GM21723 (cell line): ENCODE measurements at regions not wholly inside any gene's neighbourhood (a gene's known extent, or its start where the extent isn't known, plus 50 kb on each side); places are given as distances from the start of the nearest gene placed in this dataset.

Experiments used
- ATAC-seq: cut with Tn5 transposase; IDR thresholded peaks from one replicate; pipeline ENCODE4 v1.9.1; 2021; ENCODE audit warnings: mild to moderate bottlenecking, moderate library complexity; ENCODE audit not compliant: unreplicated experiment

GRCh38 chr4:12724510-12724909 is 759.6 kb downstream of the RAB28 start:
- peak; percentile 48 for ATAC-seq

- ATAC-seq: no peak
Observed at GRCh38 chr4:12723849-12724447, 760.2 kb downstream of the RAB28 start.

- ATAC-seq: no peak
Observed at GRCh38 chr4:12716896-12717295, 767.2 kb downstream of the RAB28 start.

GRCh38 chr4:12712648-12713339 is 771.3 kb downstream of the RAB28 start:
- ATAC-seq: no peak

- no peak for ATAC-seq
Observed at GRCh38 chr4:12707381-12708175, 776.6 kb downstream of the RAB28 start.

- ATAC-seq: no peak
Observed at GRCh38 chr4:12703036-12703435, 781.1 kb downstream of the RAB28 start.

- ATAC-seq: peak; percentile 74
Observed at GRCh38 chr4:12701384-12701783, 782.8 kb downstream of the RAB28 start.

GRCh38 chr4:12697970-12698369 is 786.2 kb downstream of the RAB28 start:
- ATAC-seq: peak; percentile 49

- ATAC-seq: no peak
Observed at GRCh38 chr4:12692815-12693214, 791.3 kb downstream of the RAB28 start.

- no peak for ATAC-seq
Observed at GRCh38 chr4:12691168-12691567, 793.0 kb downstream of the RAB28 start.

- ATAC-seq: no peak
Observed at GRCh38 chr4:12689457-12689856, 794.7 kb downstream of the RAB28 start.

- no peak for ATAC-seq
Observed at GRCh38 chr4:12679217-12679616, 804.9 kb downstream of the RAB28 start.

- no peak for ATAC-seq
Observed at GRCh38 chr4:12674184-12674583, 810.0 kb downstream of the RAB28 start.

- ATAC-seq: no peak
Observed at GRCh38 chr4:12672303-12672702, 811.8 kb downstream of the RAB28 start.

GRCh38 chr4:12658146-12658545 is 826.0 kb downstream of the RAB28 start:
- ATAC-seq: no peak

GRCh38 chr4:12651876-12652275 is 832.3 kb downstream of the RAB28 start:
- no peak for ATAC-seq

GRCh38 chr4:12645732-12646131 is 838.4 kb downstream of the RAB28 start:
- ATAC-seq: no peak

GRCh38 chr4:12644261-12644660 is 839.9 kb downstream of the RAB28 start:
- no peak for ATAC-seq

GRCh38 chr4:12636191-12636590 is 847.9 kb downstream of the RAB28 start:
- no peak for ATAC-seq

GRCh38 chr4:12635629-12636028 is 848.5 kb downstream of the RAB28 start:
- ATAC-seq: no peak

GRCh38 chr4:12633053-12633651 is 851.0 kb downstream of the RAB28 start:
- peak; percentile 93 for ATAC-seq

- no peak for ATAC-seq
Observed at GRCh38 chr4:12615822-12616221, 868.3 kb downstream of the RAB28 start.
